ENCODE measurements at regions not wholly inside any gene's neighbourhood (a gene's known extent, or its start where the extent isn't known, plus 50 kb on each side); places are given as distances from the start of the nearest gene placed in this dataset.

DNA sequence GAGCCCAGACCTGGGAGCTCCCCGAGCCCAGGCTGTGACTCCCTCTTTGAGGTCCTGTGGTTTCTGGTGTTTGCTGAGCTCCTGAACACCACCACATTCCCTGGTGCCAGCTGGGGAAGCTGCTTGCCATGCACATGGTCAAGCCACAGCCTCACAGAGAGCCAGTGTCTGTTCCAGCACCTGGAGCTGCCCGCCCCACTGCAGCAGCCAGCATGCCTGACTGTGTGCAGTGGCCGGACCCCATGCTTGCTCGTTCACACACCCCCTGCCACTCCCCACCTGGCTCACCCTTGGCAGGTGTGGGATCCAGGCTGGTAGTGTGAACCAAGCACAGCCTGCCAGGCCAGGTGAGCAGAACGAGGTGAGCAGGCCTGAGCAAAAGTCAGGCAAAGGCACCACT, 95.6 kb upstream of the FAM9C start:
- DNase-seq (ENCODE audit: low read depth) = no peak
- no peak overlapping the region for H3K4me3 ChIP-seq (ENCODE audit: low read depth, low read length)
- TF ChIP-seq, protein P1, sequence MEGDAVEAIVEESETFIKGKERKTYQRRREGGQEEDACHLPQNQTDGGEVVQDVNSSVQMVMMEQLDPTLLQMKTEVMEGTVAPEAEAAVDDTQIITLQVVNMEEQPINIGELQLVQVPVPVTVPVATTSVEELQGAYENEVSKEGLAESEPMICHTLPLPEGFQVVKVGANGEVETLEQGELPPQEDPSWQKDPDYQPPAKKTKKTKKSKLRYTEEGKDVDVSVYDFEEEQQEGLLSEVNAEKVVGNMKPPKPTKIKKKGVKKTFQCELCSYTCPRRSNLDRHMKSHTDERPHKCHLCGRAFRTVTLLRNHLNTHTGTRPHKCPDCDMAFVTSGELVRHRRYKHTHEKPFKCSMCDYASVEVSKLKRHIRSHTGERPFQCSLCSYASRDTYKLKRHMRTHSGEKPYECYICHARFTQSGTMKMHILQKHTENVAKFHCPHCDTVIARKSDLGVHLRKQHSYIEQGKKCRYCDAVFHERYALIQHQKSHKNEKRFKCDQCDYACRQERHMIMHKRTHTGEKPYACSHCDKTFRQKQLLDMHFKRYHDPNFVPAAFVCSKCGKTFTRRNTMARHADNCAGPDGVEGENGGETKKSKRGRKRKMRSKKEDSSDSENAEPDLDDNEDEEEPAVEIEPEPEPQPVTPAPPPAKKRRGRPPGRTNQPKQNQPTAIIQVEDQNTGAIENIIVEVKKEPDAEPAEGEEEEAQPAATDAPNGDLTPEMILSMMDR (IDR thresholded peaks at IDR 0.05; ENCODE audit: low read depth, low read length, missing control alignments) = no peak

DNA sequence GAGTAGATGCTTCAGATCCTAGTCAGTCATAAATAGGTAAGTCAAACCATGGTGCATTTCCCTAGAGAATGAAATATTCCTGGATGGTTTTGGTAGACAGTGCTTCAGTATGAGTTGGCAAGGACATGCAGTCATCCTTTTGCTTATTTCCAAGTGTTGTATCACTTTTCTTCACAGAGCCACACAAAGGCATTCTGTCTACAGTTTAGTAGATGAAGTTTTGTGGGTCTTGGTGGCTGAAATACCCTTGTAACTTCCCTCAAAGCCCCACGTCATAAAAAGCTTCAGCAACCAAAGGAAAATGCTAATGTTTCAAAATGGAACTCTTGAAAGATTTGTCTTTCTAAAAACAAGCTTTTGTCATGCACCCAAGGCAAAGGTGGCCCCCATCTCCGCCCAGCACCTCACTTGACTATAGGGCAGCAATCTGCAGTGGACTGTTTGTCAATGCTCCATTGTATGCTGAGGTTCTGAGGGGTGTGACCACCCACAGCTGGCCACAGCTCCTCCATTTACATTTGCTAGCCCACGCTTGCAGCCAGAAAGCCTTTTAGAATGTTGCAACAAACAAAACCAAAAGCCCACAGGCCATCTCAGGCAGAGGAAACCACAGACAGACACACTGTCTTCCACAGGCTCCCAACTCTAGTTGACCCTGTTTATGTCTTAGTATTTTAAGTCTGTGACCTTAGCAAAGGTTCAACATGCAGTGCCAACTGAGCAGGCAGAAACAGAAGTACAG, 87.1 kb upstream of the FAM9C start:
- peak; percentile 8 for DNase-seq (ENCODE audit: low read depth)
- TF ChIP-seq, protein P1 (IDR thresholded peaks at IDR 0.05; ENCODE audit: low read depth, low read length, missing control alignments) = no peak
- no peak overlapping the region for H3K4me3 ChIP-seq (ENCODE audit: low read depth, low read length)

DNA sequence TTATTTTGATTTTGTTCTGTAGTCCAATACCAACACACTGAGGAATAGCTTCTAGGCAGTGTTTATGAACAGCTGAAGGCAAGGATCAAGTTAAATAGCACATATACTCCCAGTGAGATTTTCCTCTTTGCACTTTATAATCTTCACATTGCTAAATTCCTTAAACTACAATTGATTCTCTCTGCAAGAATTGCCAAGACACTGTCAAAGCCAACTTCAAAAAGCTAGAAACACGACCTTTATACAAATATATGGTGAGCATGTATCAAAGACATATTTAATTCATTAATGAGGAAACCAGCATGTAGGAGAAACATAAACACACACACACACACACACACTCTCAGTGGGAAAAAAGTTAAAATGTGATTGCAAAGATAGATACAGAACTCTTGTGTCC, 86.4 kb upstream of the FAM9C start:
- no peak for DNase-seq (ENCODE audit: low read depth)
- no peak overlapping the region for H3K4me3 ChIP-seq (ENCODE audit: low read depth, low read length)
- TF ChIP-seq, protein P1 (IDR thresholded peaks at IDR 0.05; ENCODE audit: low read depth, low read length, missing control alignments) = no peak

DNA sequence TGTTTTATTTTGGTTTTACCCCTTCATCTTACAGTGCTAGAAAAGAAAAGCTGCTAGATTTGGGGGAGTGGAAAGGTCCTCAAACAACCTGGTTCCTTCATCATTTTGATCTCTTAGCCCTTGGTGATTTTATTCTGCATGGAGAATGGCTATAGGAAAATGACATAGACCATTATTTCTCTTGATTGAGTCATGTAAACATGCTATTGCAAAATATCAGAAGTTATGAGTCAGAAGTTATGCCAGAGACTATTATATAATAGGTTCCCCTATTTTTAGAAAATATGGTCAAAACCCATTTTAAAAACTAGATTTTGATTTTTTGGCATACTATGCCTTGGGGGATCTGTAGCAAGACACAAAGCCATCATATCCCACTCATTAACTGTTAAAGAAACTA, 83.7 kb upstream of the FAM9C start:
- H3K4me3 ChIP-seq (ENCODE audit: low read depth, low read length) = no peak overlapping the region
- TF ChIP-seq, protein P1 (IDR thresholded peaks at IDR 0.05; ENCODE audit: low read depth, low read length, missing control alignments) = no peak
- DNase-seq (ENCODE audit: low read depth) = no peak

DNA sequence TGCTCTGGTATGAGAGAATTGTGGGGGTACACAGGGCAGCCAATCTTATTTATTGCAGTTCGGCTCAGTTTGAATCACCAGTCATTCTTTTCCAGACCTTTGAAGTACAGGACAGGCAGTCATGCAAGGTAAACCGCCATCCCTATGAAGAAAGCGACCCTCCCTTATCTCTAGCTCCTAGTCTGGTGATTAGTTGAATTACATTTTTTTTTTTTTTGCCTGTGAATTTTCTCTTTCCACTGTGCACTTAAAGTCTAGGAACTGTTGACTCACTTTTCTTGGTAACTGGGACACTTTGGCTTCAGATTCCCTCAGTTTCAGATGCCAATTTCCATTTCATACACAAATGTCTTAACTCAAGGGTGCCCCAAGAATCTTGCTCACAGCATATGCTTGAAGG, 82.4 kb upstream of the FAM9C start:
- no peak overlapping the region for H3K4me3 ChIP-seq (ENCODE audit: low read depth, low read length)
- DNase-seq (ENCODE audit: low read depth) = no peak
- TF ChIP-seq, protein P1 (IDR thresholded peaks at IDR 0.05; ENCODE audit: low read depth, low read length, missing control alignments) = no peak

DNA sequence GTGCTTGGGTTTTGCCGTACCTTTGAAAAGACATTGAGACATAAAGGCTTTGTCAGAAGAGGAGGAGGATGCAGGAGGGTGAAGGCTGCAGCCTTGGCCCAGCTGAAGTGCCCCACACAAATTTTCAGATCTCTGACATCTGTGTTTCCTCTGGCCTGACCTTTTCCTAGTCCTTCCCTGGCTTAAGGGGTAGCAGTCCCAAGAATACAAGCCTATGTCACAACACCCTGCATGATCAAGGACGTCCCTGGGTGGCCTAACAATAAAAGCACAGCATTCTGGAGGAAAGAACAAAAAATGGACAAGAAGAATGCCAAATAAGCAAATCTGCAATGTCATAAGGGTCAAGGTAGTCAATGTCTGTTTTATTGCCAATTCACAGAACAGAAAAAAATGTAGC, 80.8 kb upstream of the FAM9C start:
- TF ChIP-seq, protein P1 (IDR thresholded peaks at IDR 0.05; ENCODE audit: low read depth, low read length, missing control alignments) = no peak
- no peak for DNase-seq (ENCODE audit: low read depth)
- no peak overlapping the region for H3K4me3 ChIP-seq (ENCODE audit: low read depth, low read length)

DNA sequence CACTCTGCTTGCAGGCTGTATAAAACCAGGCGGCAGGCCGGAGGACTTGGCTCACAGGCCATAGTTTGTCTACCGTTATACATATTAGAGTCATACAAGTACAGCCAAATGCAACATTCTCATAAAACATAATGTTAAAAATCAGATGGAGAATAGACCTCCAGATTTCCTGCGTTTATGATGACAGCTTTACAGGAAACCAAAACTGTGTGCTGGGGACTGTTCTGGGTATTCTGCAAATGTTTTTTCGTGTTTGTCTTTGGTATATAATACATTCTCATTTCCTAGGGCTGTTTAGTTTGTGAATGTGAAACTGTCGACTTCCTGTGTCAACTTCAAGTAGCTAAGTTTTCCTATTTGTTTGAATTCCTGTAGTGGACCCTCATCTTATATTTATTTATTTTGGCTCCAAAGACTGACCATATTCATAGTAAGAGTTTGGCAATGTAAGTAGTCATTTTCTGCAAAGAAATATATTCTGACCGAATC, 79.5 kb upstream of the FAM9C start:
- TF ChIP-seq, protein P1 (IDR thresholded peaks at IDR 0.05; ENCODE audit: low read depth, low read length, missing control alignments) = no peak
- no peak for DNase-seq (ENCODE audit: low read depth)
- no peak overlapping the region for H3K4me3 ChIP-seq (ENCODE audit: low read depth, low read length)

Data from GM12864 (cell line).